ENCODE measurements at regions not wholly inside any gene's neighbourhood (a gene's known extent, or its start where the extent isn't known, plus 50 kb on each side); places are given as distances from the start of the nearest gene placed in this dataset.

DNA sequence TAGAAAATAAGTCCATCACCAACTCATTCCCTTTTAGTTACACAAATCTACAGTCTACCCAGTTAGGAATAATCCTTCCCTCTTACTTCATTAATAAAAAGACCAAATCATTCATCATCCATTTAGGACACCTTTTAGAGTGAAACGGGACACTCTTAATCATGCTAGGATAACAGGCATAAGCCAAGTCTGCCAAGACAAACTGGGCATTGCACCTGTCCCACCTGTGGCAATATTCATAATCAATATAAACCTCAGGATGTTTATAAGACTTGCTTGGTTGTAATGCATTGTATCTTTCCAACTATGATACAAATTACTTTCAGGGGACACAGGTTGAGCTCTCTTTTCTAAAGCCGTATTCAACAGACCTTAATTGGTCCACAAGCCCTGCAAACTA, 82.7 kb upstream of the SH3BP4 start:
- TF ChIP-seq, protein P1, sequence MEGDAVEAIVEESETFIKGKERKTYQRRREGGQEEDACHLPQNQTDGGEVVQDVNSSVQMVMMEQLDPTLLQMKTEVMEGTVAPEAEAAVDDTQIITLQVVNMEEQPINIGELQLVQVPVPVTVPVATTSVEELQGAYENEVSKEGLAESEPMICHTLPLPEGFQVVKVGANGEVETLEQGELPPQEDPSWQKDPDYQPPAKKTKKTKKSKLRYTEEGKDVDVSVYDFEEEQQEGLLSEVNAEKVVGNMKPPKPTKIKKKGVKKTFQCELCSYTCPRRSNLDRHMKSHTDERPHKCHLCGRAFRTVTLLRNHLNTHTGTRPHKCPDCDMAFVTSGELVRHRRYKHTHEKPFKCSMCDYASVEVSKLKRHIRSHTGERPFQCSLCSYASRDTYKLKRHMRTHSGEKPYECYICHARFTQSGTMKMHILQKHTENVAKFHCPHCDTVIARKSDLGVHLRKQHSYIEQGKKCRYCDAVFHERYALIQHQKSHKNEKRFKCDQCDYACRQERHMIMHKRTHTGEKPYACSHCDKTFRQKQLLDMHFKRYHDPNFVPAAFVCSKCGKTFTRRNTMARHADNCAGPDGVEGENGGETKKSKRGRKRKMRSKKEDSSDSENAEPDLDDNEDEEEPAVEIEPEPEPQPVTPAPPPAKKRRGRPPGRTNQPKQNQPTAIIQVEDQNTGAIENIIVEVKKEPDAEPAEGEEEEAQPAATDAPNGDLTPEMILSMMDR (IDR thresholded peaks at IDR 0.05), result no peak
- no peak for TF ChIP-seq POLR2A (IDR thresholded peaks at IDR 0.05)
